Mucosa of rectum (tissue), 2 donors: ENCODE measurements at regions not wholly inside any gene's neighbourhood (a gene's known extent, or its start where the extent isn't known, plus 50 kb on each side); places are given as distances from the start of the nearest gene placed in this dataset.

Experiments
- H3K27ac ChIP-seq, 2 donors: one replicate each; pipeline ENCODE4 v1.7.0; 2013; ENCODE audit warnings: inconsistent platforms in 2 of 2, low read depth in 2 of 2, low read length in 2 of 2
- H3K27me3 ChIP-seq, 2 donors: one replicate each; pipeline ENCODE4 v1.7.0; 2013; ENCODE audit warnings: low read length in 2 of 2; ENCODE audit not compliant: control insufficient read depth in 2 of 2, insufficient read depth in 2 of 2
- H3K36me3 ChIP-seq, 2 donors: one replicate each; pipeline ENCODE4 v1.7.0; 2013; ENCODE audit warnings: low read length in 2 of 2; ENCODE audit not compliant: control insufficient read depth in 2 of 2, insufficient read depth in 2 of 2
- H3K4me1 ChIP-seq, 2 donors: one replicate each; pipeline ENCODE4 v1.7.0; 2013; ENCODE audit warnings: low read length in 2 of 2, mild to moderate bottlenecking in 1 of 2; ENCODE audit not compliant: control insufficient read depth in 2 of 2, insufficient read depth in 2 of 2
- H3K4me3 ChIP-seq, 2 donors: one replicate each; pipeline ENCODE4 v1.7.0; 2013; ENCODE audit warnings: low read length in 2 of 2
- H3K9ac ChIP-seq, 2 donors: one replicate each; pipeline ENCODE4 v1.7.0; 2013; ENCODE audit warnings: low read length in 2 of 2, low read depth in 1 of 2, mild to moderate bottlenecking in 1 of 2
- H3K9me3 ChIP-seq, 2 donors: one replicate each; pipeline ENCODE4 v1.7.0; 2013; ENCODE audit warnings: low read length in 2 of 2; ENCODE audit not compliant: control insufficient read depth in 2 of 2
- donor health status: healthy.
- donor health status: Normal muscosa, but diverticular disease.

DNA sequence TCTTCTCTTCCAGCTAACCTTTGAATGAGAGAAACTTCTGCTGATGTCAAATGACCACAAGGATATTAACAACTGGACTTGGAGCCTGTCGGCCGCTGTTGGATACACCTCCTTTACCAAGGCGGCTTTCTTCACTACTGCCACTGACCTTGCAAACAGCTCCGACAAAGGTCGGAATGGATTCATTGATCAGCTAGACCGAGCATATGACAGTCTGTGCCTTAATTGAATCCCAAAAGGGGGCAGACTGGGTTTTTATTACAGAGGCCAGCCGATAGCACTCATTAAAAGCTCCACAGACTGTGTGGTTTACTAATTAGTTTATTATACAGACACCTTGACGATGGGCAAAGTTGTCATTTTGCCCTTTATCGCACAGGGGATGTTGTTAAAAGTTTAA is 394.5 kb downstream of the RERGL start:
- Histone ChIP-seq H3K36me3 (no peaks in the 10 kb centered on the region), H3K9me3 (no peaks in the 10 kb centered on the region), H3K4me3 (no peak overlapping the region), H3K9ac (no peak overlapping the region), H3K27ac (no peak overlapping the region), H3K4me1 (no peaks in the 10 kb centered on the region), H3K27me3 (no peaks in the 10 kb centered on the region)

DNA sequence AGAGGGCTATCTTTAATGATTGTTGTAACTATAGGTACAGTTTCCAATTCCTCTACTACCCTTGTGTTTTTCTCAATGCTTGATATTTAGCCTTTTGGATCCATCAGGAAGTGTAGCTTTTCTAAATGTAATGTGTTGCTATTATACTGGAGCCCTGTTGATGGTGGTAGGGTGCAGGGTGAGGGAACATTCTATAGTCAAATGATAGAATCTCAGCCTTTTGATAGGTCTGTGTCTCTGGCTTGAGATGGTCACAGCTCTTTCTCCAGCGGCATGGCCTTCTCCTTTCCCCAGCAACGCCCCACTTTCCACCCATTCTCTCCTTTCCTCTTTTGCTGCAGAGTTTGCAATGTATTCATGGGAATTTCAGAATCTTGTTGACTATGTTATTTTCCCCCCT is 398.6 kb downstream of the RERGL start:
- Histone ChIP-seq H3K4me1 (no peaks in the 10 kb centered on the region), H3K9ac (no peak overlapping the region), H3K36me3 (no peaks in the 10 kb centered on the region), H3K4me3 (no peak overlapping the region), H3K27me3 (no peaks in the 10 kb centered on the region), H3K27ac (no peak overlapping the region), H3K9me3 (no peaks in the 10 kb centered on the region)

DNA sequence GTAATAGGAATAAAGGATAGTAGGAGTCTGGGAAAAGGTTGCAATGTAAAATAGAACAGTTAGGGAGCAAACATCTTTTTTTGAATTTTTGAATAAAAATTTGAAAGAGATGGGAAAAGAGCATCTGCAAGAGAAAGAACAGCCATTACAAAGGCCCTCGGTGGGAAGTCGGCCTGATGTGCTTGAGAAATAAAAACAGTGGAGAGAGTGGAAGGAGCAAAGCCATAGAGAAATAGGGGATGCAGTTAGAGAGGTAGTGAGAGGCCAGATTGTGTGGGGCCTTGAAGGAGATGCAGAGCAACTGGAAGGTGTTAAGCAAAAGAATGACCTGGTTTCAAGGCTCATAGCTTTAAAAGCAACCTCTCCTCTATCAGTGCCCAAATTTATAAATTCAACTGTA is 409.8 kb downstream of the RERGL start:
- Histone ChIP-seq H3K4me3 (no peak overlapping the region), H3K4me1 (no peaks in the 10 kb centered on the region), H3K9me3 (no peaks in the 10 kb centered on the region), H3K9ac (no peak overlapping the region), H3K27me3 (no peaks in the 10 kb centered on the region), H3K27ac (no peak overlapping the region), H3K36me3 (no peaks in the 10 kb centered on the region)

- H3K27me3 ChIP-seq, result no peaks in the 10 kb centered on the region
- no peak overlapping the region for H3K27ac ChIP-seq
- no peak overlapping the region for H3K4me3 ChIP-seq
- no peaks in the 10 kb centered on the region for H3K36me3 ChIP-seq
- H3K9me3 ChIP-seq, result no peaks in the 10 kb centered on the region
- H3K9ac ChIP-seq, result no peak overlapping the region
- no peaks in the 10 kb centered on the region for H3K4me1 ChIP-seq
Measured at GRCh38 chr12:17666641-17667324, 423.2 kb downstream of the RERGL start.

DNA sequence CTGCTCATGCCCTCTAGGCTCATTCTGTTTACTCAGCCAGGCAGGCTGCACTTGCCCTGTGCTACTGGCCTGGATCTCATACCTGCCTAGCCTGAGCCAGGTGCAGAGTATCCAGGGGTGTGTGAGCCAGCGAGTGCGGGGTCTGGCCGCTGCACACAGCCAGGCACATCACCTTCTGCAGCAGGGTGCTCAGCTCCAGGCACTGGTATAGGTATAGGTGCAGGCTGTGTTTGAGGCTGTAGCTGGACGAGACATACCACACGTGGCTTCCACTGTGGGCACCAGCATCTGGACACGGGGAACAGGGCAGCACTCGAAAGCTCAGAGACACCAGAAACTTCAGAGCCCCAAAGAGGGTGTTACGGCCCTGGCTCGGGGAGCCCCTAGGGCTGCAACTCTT is 424.2 kb downstream of the RERGL start:
- Histone ChIP-seq H3K4me1 (no peaks in the 10 kb centered on the region), H3K4me3 (no peak overlapping the region), H3K27ac (no peak overlapping the region), H3K36me3 (no peaks in the 10 kb centered on the region), H3K9ac (no peak overlapping the region), H3K27me3 (no peaks in the 10 kb centered on the region), H3K9me3 (no peaks in the 10 kb centered on the region)

DNA sequence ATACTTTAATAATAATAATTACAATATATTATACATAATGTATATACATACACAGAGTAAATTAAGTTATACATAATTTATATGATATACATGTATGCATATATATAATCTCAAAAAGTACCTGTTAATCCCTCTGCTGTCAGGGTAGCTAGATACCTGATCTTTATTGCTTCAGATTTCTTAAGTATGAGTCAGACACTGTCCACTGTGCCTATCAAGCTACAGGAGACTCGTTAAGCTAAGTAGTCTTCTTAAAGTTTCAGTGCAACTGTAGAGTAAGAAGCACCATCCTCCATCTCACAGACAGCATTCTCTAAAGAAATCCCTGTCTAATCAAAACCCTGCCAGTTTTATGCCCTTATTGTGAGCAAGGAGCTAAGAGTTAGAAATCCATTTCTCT is 428.7 kb downstream of the RERGL start:
- no peak overlapping the region for H3K4me3 ChIP-seq
- H3K4me1 ChIP-seq, result no peaks in the 10 kb centered on the region
- H3K27me3 ChIP-seq, result no peaks in the 10 kb centered on the region
- H3K9ac ChIP-seq, result no peak overlapping the region
- H3K27ac ChIP-seq, result no peak overlapping the region
- no peaks in the 10 kb centered on the region for H3K36me3 ChIP-seq
- no peaks in the 10 kb centered on the region for H3K9me3 ChIP-seq

DNA sequence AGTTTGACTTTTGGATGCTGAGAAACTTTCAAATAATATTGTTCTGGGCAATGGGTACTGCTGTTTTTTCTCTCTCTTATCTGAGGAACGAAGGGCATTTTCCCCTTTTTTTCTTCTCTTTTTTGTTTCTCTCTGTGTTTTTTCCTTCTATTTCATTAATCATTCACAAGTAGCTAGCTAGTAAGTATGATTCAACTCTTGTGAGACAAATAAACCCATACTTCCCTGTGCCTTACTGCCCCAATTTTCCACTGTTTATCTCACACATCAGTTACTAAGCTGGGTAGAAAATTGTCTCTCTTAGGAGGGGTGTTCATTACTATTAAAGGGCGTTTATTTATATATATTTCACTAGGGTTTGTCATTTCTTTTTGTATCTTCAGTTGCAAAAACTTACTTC is 437.6 kb downstream of the RERGL start:
- H3K27me3 ChIP-seq, result no peaks in the 10 kb centered on the region
- no peak overlapping the region for H3K9ac ChIP-seq
- no peaks in the 10 kb centered on the region for H3K4me1 ChIP-seq
- H3K36me3 ChIP-seq, result no peaks in the 10 kb centered on the region
- H3K9me3 ChIP-seq, result no peaks in the 10 kb centered on the region
- H3K4me3 ChIP-seq, result no peak overlapping the region
- no peak overlapping the region for H3K27ac ChIP-seq

- Histone ChIP-seq H3K27me3 (peaks cover 0 to 2% of the 10 kb centered on the region in 2 donors), H3K4me1 (no peaks in the 10 kb centered on the region), H3K9me3 (no peaks in the 10 kb centered on the region), H3K36me3 (no peaks in the 10 kb centered on the region), H3K4me3 (no peak overlapping the region), H3K9ac (no peak overlapping the region), H3K27ac (no peak overlapping the region)
Measured at GRCh38 chr12:17642340-17642650, 447.7 kb downstream of the RERGL start.

GRCh38 chr12:17640615-17641014 is 449.4 kb downstream of the RERGL start:
- no peak overlapping the region for H3K27ac ChIP-seq
- no peak overlapping the region for H3K9ac ChIP-seq
- no peaks in the 10 kb centered on the region for H3K36me3 ChIP-seq
- no peak overlapping the region for H3K4me3 ChIP-seq
- H3K27me3 ChIP-seq, result peaks cover 0 to 2% of the 10 kb centered on the region in 2 donors
- H3K9me3 ChIP-seq, result no peaks in the 10 kb centered on the region
- no peaks in the 10 kb centered on the region for H3K4me1 ChIP-seq

- H3K9ac ChIP-seq, result no peak overlapping the region
- no peak overlapping the region for H3K27ac ChIP-seq
- H3K4me1 ChIP-seq, result no peaks in the 10 kb centered on the region
- no peak overlapping the region for H3K4me3 ChIP-seq
- no peaks in the 10 kb centered on the region for H3K36me3 ChIP-seq
- no peaks in the 10 kb centered on the region for H3K27me3 ChIP-seq
- H3K9me3 ChIP-seq, result no peaks in the 10 kb centered on the region
Measured at GRCh38 chr12:17618831-17619230, 471.2 kb downstream of the RERGL start.

- Histone ChIP-seq H3K27me3 (no peaks in the 10 kb centered on the region), H3K27ac (no peak overlapping the region), H3K9me3 (no peaks in the 10 kb centered on the region), H3K36me3 (no peaks in the 10 kb centered on the region), H3K4me3 (no peak overlapping the region), H3K4me1 (no peaks in the 10 kb centered on the region), H3K9ac (no peak overlapping the region)
Measured at GRCh38 chr12:17609701-17610100, 480.3 kb downstream of the RERGL start.
